B cell (primary cell): ENCODE measurements at regions not wholly inside any gene's neighbourhood (a gene's known extent, or its start where the extent isn't known, plus 50 kb on each side); places are given as distances from the start of the nearest gene placed in this dataset.

Source experiments
- ATAC-seq: fragments of 200-7000 bp; cut with Tn5 transposase; one replicate; pipeline ENCODE4 v1.10.0; 2021; ENCODE audit warnings: low read depth, mild to moderate bottlenecking, moderate number of reproducible peaks, moderate library complexity
- CTCF ChIA-PET: fragments of 350-600 bp; sonication (Branson Sonifier 250); formaldehyde crosslinking; loops from one replicate; lab custom pipeline; 2021; ENCODE audit warnings: antibody characterized with exemption, inconsistent platforms; lab: Charles Lee
- POLR2A ChIA-PET: fragments of 350-600 bp; sonication (Branson Sonifier 250); formaldehyde crosslinking; loops from one replicate; lab custom pipeline; 2021; ENCODE audit warnings: antibody characterized with exemption; lab: Charles Lee
- DNase-seq: peaks from one replicate; pipeline ENCODE4 v3.0.0; 2013
- H2AFZ ChIP-seq: 2 replicates; pipeline ENCODE4 v1.6.1; 2012; ENCODE audit warnings: mild to moderate bottlenecking, low read depth, low read length; ENCODE audit not compliant: insufficient read depth, poor library complexity, severe bottlenecking
- H3K27ac ChIP-seq, 2 donors: 1 replicate in 1 of 2; 2 replicates in 1 of 2; pipeline ENCODE4 v1.5.1; 2012 to 2013; ENCODE audit warnings: low read length in 2 of 2, mild to moderate bottlenecking in 2 of 2, moderate library complexity in 1 of 2
- H3K27me3 ChIP-seq, 4 experiments: fragments of 200-600 bp in 1 of 4; sonication (generic) in 1 of 4; replicated peaks in 1 of 4; 1 replicate in 2 of 4; 2 replicates in 2 of 4; pipeline versions ENCODE4 v1.6.1 to v1.7.0; 2013 to 2016; ENCODE audit warnings: low read length in 3 of 4, mild to moderate bottlenecking in 2 of 4, mixed read lengths in 1 of 4, moderate library complexity in 1 of 4; ENCODE audit not compliant: insufficient read depth in 4 of 4, control insufficient read depth in 3 of 4; ENCODE audit errors: control extremely low read depth in 1 of 4
- H3K36me3 ChIP-seq, 2 experiments: replicated peaks in 1 of 2; 1 replicate in 1 of 2; 2 replicates in 1 of 2; pipeline versions ENCODE4 v1.6.1 to v1.7.1; 2013; ENCODE audit warnings: low read length in 1 of 2; ENCODE audit not compliant: insufficient read depth in 2 of 2, control insufficient read depth in 1 of 2; ENCODE audit errors: control extremely low read depth in 1 of 2, extremely low read depth in 1 of 2
- H3K4me1 ChIP-seq, 2 donors: fragments of 200-600 bp in 1 of 2; sonication (generic) in 1 of 2; 1 replicate in 1 of 2; 2 replicates in 1 of 2; pipeline versions ENCODE4 v1.5.1 to v1.6.1; 2013 to 2017; ENCODE audit warnings: low read length in 2 of 2; ENCODE audit not compliant: control insufficient read depth in 2 of 2, insufficient read depth in 2 of 2
- H3K4me2 ChIP-seq: replicated peaks from 2 replicates; pipeline ENCODE3; 2012; ENCODE audit warnings: mild to moderate bottlenecking, low read depth, low read length; ENCODE audit not compliant: poor library complexity, severe bottlenecking
- H3K4me3 ChIP-seq, 5 experiments: fragments of 200-600 bp in 1 of 5; sonication (generic) in 1 of 5; 1 replicate in 3 of 5; 2 replicates in 2 of 5; pipeline versions ENCODE4 v1.5.1 to v1.7.0; 2011 to 2016; ENCODE audit warnings: low read length in 4 of 5, mild to moderate bottlenecking in 4 of 5, low read depth in 2 of 5, control low read depth in 1 of 5, moderate library complexity in 1 of 5; ENCODE audit not compliant: insufficient read depth in 1 of 5; ENCODE audit errors: control extremely low read depth in 1 of 5, extremely low read depth in 1 of 5
- H3K79me2 ChIP-seq: fragments of 200-600 bp; sonication (generic); one replicate; pipeline ENCODE4 v1.6.0; 2016; ENCODE audit warnings: low read length; ENCODE audit not compliant: control insufficient read depth, insufficient read depth
- H3K9ac ChIP-seq: fragments of 200-600 bp; sonication (generic); 2 replicates; pipeline ENCODE4 v1.6.1; 2017; ENCODE audit warnings: mild to moderate bottlenecking, low read length, moderate library complexity
- H3K9me3 ChIP-seq, 3 donors: one replicate each; pipeline versions ENCODE4 v1.6.1 to v1.7.1; 2013; ENCODE audit warnings: low read length in 2 of 3; ENCODE audit not compliant: control insufficient read depth in 2 of 3, insufficient read depth in 1 of 3; ENCODE audit errors: control extremely low read depth in 1 of 3
- H4K20me1 ChIP-seq: 2 replicates; pipeline ENCODE4 v1.6.0; 2012; ENCODE audit warnings: mild to moderate bottlenecking, low read length; ENCODE audit not compliant: insufficient read depth, control insufficient read depth, poor library complexity, severe bottlenecking
- H3K27ac Mint-ChIP-seq: one replicate; pipeline ENCODE4 v1.8.0; 2021; ENCODE audit warnings: mixed read lengths
- H3K27me3 Mint-ChIP-seq: one replicate; pipeline ENCODE4 v1.8.0; 2021; ENCODE audit warnings: mixed read lengths
- H3K4me1 Mint-ChIP-seq: one replicate; pipeline ENCODE4 v1.8.0; 2021; ENCODE audit warnings: mixed read lengths
- H3K4me3 Mint-ChIP-seq: one replicate; pipeline ENCODE4 v1.8.0; 2021; ENCODE audit warnings: mixed read lengths
- H3K9me3 Mint-ChIP-seq: one replicate; pipeline ENCODE4 v1.8.0; 2022; ENCODE audit warnings: mixed read lengths; ENCODE audit not compliant: insufficient read depth
- CTCF ChIP-seq: fragments of 200-600 bp; IDR thresholded peaks from one replicate; pipeline ENCODE4 v1.8.0; 2022; ENCODE audit warnings: antibody characterized with exemption, mild to moderate bottlenecking
- EZH2 ChIP-seq: IDR thresholded peaks from 2 replicates; pipeline ENCODE4 v1.6.1; 2012; ENCODE audit warnings: borderline replicate concordance, low read depth, mild to moderate bottlenecking, moderate library complexity, low read length; ENCODE audit not compliant: insufficient read depth, poor library complexity, severe bottlenecking
- WGBS: methylation state at CpG from one replicate; pipeline ENCODE4 v1.1.5; 2013; ENCODE audit warnings: missing lambda C conversion rate; ENCODE audit not compliant: insufficient coverage; 5-methylcytosine and 5-hydroxymethylcytosine counted together
- intact Hi-C: fragments of 100-400 bp; cut with micrococcal nuclease; formaldehyde crosslinking; loops from one replicate; pipeline ENCODE4 v1.10.0; 2022

DNA sequence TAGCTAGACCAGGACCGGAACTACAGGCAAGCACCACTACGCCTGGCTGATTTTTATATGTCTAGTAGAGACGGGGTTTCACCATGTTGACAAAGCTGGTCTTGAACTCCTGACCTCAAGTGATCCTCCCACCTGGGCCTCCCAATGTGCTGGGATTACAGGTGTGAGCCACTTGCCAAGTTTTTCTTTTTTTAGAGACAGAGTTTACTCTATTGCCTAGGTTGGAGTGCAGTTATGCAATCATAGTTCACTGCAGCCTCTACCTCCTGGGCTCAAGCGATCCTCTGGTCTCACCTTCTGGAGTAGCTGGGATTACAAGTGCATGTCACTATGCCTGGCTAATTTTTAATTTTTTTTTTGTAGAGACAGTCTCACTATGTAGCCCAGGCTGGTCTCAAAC lies 201.5 kb upstream of the TBX3 start:
- H3K9me3 ChIP-seq: no peaks in the 10 kb centered on the region
- no peaks in the 10 kb centered on the region for H3K36me3 ChIP-seq
- intact Hi-C loops: no loop called here
- H3K4me2 ChIP-seq: no peak overlapping the region
- H3K4me3 Mint-ChIP-seq: no peak overlapping the region
- WGBS: 100% methylated on average over 4 of the region's 4 CpGs
- no peak for TF ChIP-seq EZH2
- TF ChIP-seq CTCF: no peak
- DNase-seq: no peak
- no peaks in the 10 kb centered on the region for H3K79me2 ChIP-seq
- no peak overlapping the region for H3K9ac ChIP-seq
- H3K27ac Mint-ChIP-seq: no peak overlapping the region
- no peaks in the 10 kb centered on the region for H3K4me1 ChIP-seq
- no peaks in the 10 kb centered on the region for H3K27me3 Mint-ChIP-seq
- no peak for ATAC-seq
- no peaks in the 10 kb centered on the region for H3K27me3 ChIP-seq
- ChIA-PET POLR2A (no interaction called here), CTCF (no interaction called here)
- no peaks in the 10 kb centered on the region for H3K9me3 Mint-ChIP-seq
- no peak overlapping the region for H3K4me3 ChIP-seq
- H2AFZ ChIP-seq: no peak overlapping the region
- H3K4me1 Mint-ChIP-seq: no peaks in the 10 kb centered on the region
- H3K27ac ChIP-seq: no peak overlapping the region
- H4K20me1 ChIP-seq: no peaks in the 10 kb centered on the region

DNA sequence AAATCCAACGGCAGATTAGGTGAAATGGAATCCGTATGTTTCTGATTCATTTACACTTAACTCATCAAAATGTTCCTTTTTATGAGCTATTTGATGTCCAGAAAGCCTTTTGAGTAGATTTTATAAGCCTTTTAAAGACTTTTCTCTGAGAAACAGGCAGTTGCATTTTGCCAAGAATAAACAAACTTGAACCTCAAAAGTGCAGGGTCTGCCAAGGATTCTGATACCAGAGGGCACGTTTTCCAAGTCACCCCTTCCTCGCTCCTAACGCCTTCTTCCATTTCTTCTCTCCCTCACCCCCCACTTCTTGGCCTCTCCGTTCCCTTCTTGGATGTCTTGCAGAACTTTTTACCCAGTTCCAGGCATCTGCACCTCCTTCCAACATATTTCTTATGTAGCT lies 200.6 kb upstream of the TBX3 start:
- TF ChIP-seq EZH2: no peak
- no peak for TF ChIP-seq CTCF
- no peak overlapping the region for H3K4me3 Mint-ChIP-seq
- no peaks in the 10 kb centered on the region for H4K20me1 ChIP-seq
- no peaks in the 10 kb centered on the region for H3K79me2 ChIP-seq
- ATAC-seq (no peak), DNase-seq (no peak)
- H2AFZ ChIP-seq: no peak overlapping the region
- H3K4me1 Mint-ChIP-seq: no peaks in the 10 kb centered on the region
- ChIA-PET CTCF (no interaction called here), POLR2A (no interaction called here)
- no peak overlapping the region for H3K9ac ChIP-seq
- H3K27ac Mint-ChIP-seq: no peak overlapping the region
- no peaks in the 10 kb centered on the region for H3K4me1 ChIP-seq
- WGBS: 80% methylated on average over 5 of the region's 6 CpGs
- H3K9me3 ChIP-seq: no peaks in the 10 kb centered on the region
- no peak overlapping the region for H3K27ac ChIP-seq
- intact Hi-C loops: no loop called here
- no peak overlapping the region for H3K4me3 ChIP-seq
- no peaks in the 10 kb centered on the region for H3K27me3 ChIP-seq
- no peaks in the 10 kb centered on the region for H3K36me3 ChIP-seq
- no peaks in the 10 kb centered on the region for H3K27me3 Mint-ChIP-seq
- H3K4me2 ChIP-seq: no peak overlapping the region
- H3K9me3 Mint-ChIP-seq: no peaks in the 10 kb centered on the region
